SK-N-SH (cell line): ENCODE measurements at regions not wholly inside any gene's neighbourhood (a gene's known extent, or its start where the extent isn't known, plus 50 kb on each side); places are given as distances from the start of the nearest gene placed in this dataset.

Experiments used
- TAF1 ChIP-seq: IDR thresholded peaks from 2 replicates; pipeline ENCODE4 v1.6.1; 2012; ENCODE audit warnings: low read depth, mild to moderate bottlenecking, low read length, moderate library complexity, borderline replicate concordance
- TF ChIP-seq, protein P1 (sequence below): fragments of 200-600 bp; sonication (generic); IDR thresholded peaks from 2 replicates; pipeline ENCODE4 v1.6.1; 2017; ENCODE audit warnings: antibody characterized with exemption, mild to moderate bottlenecking, moderate library complexity

DNA sequence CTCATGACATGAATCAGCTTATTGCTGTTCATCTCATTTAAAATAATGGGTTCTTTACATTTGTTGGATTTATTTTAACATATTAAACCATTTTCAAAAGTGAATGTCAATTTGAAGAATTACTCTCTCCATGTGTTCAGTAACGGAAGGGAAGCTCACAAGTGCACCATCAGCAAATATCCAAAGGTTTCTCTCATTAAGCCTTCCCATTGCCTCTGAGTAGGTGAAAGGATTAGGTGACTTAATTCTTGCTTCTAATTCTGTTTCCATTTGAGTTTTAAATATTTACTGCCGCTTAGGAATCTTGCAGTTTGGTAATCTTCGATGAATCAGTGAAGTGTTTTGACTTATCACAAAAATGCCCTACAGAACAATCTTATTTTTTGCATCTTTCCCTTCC, 145.1 kb upstream of the NYAP2 start:
- no peak for TF ChIP-seq TAF1
- TF ChIP-seq, protein P1, sequence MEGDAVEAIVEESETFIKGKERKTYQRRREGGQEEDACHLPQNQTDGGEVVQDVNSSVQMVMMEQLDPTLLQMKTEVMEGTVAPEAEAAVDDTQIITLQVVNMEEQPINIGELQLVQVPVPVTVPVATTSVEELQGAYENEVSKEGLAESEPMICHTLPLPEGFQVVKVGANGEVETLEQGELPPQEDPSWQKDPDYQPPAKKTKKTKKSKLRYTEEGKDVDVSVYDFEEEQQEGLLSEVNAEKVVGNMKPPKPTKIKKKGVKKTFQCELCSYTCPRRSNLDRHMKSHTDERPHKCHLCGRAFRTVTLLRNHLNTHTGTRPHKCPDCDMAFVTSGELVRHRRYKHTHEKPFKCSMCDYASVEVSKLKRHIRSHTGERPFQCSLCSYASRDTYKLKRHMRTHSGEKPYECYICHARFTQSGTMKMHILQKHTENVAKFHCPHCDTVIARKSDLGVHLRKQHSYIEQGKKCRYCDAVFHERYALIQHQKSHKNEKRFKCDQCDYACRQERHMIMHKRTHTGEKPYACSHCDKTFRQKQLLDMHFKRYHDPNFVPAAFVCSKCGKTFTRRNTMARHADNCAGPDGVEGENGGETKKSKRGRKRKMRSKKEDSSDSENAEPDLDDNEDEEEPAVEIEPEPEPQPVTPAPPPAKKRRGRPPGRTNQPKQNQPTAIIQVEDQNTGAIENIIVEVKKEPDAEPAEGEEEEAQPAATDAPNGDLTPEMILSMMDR, result no peak
